ENCODE measurements at regions not wholly inside any gene's neighbourhood (a gene's known extent, or its start where the extent isn't known, plus 50 kb on each side); places are given as distances from the start of the nearest gene placed in this dataset.

GRCh38 chr2:172168917-172169346 lies 66.2 kb upstream of the DLX2 start:
- no peak for TF ChIP-seq POLR2A (IDR thresholded peaks at IDR 0.05; ENCODE audit: low read length)
- TF ChIP-seq GATA1 (IDR thresholded peaks at IDR 0.05; ENCODE audit: low read depth, low read length): no peak
